ENCODE measurements at regions not wholly inside any gene's neighbourhood (a gene's known extent, or its start where the extent isn't known, plus 50 kb on each side); places are given as distances from the start of the nearest gene placed in this dataset.

DNA sequence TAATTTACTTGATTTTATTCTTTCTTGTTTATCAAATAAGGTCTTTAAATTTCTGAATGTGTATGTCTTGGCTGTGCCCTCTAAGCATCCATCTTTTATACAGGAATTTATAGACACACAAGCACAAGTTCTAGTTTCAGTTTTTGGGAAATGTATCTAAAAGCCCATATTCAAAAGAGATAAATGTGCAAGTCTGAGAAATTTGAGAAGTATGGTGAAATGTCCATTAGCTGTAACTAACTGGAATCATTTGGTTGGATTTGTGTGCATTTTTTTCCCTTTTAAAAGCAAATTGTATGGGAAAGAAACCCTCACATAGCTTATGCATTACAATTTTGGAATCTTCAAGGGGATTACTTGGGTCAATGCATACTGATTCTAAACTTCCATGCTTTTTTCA, 532.0 kb downstream of the KLF5 start:
- TF ChIP-seq POLR2AphosphoS5 (IDR thresholded peaks at IDR 0.05) (no peak), MXI1 (conservative IDR thresholded peaks at IDR 0.05; ENCODE audit: poor library complexity, severe bottlenecking) (no peak), TAF1 (IDR thresholded peaks at IDR 0.05; ENCODE audit: low read depth) (no peak), EZH2 (IDR thresholded peaks at IDR 0.05; ENCODE audit: borderline replicate concordance, insufficient read depth, low read length, poor library complexity, severe bottlenecking) (no peak), SMC3 (conservative IDR thresholded peaks at IDR 0.05; ENCODE audit: poor library complexity) (no peak), EP300 (conservative IDR thresholded peaks at IDR 0.05; ENCODE audit: poor library complexity, severe bottlenecking) (no peak), RAD21 (conservative IDR thresholded peaks at IDR 0.05) (no peak)
- TF ChIP-seq, protein P1, sequence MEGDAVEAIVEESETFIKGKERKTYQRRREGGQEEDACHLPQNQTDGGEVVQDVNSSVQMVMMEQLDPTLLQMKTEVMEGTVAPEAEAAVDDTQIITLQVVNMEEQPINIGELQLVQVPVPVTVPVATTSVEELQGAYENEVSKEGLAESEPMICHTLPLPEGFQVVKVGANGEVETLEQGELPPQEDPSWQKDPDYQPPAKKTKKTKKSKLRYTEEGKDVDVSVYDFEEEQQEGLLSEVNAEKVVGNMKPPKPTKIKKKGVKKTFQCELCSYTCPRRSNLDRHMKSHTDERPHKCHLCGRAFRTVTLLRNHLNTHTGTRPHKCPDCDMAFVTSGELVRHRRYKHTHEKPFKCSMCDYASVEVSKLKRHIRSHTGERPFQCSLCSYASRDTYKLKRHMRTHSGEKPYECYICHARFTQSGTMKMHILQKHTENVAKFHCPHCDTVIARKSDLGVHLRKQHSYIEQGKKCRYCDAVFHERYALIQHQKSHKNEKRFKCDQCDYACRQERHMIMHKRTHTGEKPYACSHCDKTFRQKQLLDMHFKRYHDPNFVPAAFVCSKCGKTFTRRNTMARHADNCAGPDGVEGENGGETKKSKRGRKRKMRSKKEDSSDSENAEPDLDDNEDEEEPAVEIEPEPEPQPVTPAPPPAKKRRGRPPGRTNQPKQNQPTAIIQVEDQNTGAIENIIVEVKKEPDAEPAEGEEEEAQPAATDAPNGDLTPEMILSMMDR (IDR thresholded peaks at IDR 0.05; ENCODE audit: poor library complexity, severe bottlenecking): no peak
- TF ChIP-seq, protein P2, sequence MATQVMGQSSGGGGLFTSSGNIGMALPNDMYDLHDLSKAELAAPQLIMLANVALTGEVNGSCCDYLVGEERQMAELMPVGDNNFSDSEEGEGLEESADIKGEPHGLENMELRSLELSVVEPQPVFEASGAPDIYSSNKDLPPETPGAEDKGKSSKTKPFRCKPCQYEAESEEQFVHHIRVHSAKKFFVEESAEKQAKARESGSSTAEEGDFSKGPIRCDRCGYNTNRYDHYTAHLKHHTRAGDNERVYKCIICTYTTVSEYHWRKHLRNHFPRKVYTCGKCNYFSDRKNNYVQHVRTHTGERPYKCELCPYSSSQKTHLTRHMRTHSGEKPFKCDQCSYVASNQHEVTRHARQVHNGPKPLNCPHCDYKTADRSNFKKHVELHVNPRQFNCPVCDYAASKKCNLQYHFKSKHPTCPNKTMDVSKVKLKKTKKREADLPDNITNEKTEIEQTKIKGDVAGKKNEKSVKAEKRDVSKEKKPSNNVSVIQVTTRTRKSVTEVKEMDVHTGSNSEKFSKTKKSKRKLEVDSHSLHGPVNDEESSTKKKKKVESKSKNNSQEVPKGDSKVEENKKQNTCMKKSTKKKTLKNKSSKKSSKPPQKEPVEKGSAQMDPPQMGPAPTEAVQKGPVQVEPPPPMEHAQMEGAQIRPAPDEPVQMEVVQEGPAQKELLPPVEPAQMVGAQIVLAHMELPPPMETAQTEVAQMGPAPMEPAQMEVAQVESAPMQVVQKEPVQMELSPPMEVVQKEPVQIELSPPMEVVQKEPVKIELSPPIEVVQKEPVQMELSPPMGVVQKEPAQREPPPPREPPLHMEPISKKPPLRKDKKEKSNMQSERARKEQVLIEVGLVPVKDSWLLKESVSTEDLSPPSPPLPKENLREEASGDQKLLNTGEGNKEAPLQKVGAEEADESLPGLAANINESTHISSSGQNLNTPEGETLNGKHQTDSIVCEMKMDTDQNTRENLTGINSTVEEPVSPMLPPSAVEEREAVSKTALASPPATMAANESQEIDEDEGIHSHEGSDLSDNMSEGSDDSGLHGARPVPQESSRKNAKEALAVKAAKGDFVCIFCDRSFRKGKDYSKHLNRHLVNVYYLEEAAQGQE (IDR thresholded peaks at IDR 0.05; ENCODE audit: borderline replicate concordance): no peak
- Histone ChIP-seq H3K36me3 (ENCODE audit: insufficient read depth, low read length) (no peaks in the 10 kb centered on the region), H3K4me2 (ENCODE audit: low read length) (no peak overlapping the region), H2AFZ (ENCODE audit: low read depth, low read length) (no peak overlapping the region), H4K20me1 (ENCODE audit: insufficient read depth) (no peaks in the 10 kb centered on the region), H3K4me3 (ENCODE audit: low read length) (no peak overlapping the region), H3K27ac (ENCODE audit: low read length) (no peak overlapping the region), H3K9me2 (ENCODE audit: insufficient read depth, low read length) (no peaks in the 10 kb centered on the region), H3K9me3 (ENCODE audit: low read length) (no peaks in the 10 kb centered on the region), H3K27me3 (ENCODE audit: insufficient read depth, low read depth, low read length) (no peaks in the 10 kb centered on the region), H3K79me2 (replicated peaks; ENCODE audit: insufficient read depth, low read length) (no peaks in the 10 kb centered on the region), H3F3A (ENCODE audit: insufficient read depth, low read length, poor library complexity, severe bottlenecking) (no peaks in the 10 kb centered on the region), H3K9ac (ENCODE audit: low read length) (no peak overlapping the region)

DNA sequence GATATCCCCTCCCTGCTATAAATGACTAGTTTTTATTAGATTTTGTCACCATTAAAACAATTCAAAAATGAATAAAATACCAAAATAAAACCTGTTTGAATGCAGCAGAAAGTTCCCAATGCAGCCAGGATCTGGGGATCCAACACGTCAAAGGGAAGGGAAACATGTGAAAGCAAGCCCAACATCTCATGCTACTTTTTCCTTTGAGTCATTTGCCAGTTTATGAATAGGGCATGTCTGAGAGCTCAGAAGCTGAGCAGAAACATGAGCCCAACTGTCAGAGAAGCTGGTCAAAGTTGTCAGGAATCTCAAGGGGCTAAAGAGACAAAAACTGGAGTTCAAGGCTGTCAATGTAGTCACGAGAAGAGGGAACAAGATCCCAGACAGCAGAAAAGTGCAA, 526.4 kb downstream of the KLF5 start:
- no peak overlapping the region for H3K9ac ChIP-seq (ENCODE audit: low read length)
- no peak overlapping the region for H3K4me3 ChIP-seq (ENCODE audit: low read length)
- H4K20me1 ChIP-seq (ENCODE audit: insufficient read depth): no peaks in the 10 kb centered on the region
- H3F3A ChIP-seq (ENCODE audit: insufficient read depth, low read length, poor library complexity, severe bottlenecking): no peaks in the 10 kb centered on the region
- H3K27ac ChIP-seq (ENCODE audit: low read length): no peak overlapping the region
- H3K9me2 ChIP-seq (ENCODE audit: insufficient read depth, low read length): no peaks in the 10 kb centered on the region
- no peak overlapping the region for H3K4me2 ChIP-seq (ENCODE audit: low read length)
- no peaks in the 10 kb centered on the region for H3K36me3 ChIP-seq (ENCODE audit: insufficient read depth, low read length)
- no peaks in the 10 kb centered on the region for H3K27me3 ChIP-seq (ENCODE audit: insufficient read depth, low read depth, low read length)
- TF ChIP-seq TAF1 (IDR thresholded peaks at IDR 0.05; ENCODE audit: low read depth): no peak
- TF ChIP-seq MXI1 (conservative IDR thresholded peaks at IDR 0.05; ENCODE audit: poor library complexity, severe bottlenecking): no peak
- TF ChIP-seq POLR2AphosphoS5 (IDR thresholded peaks at IDR 0.05): no peak
- no peak for TF ChIP-seq EP300 (conservative IDR thresholded peaks at IDR 0.05; ENCODE audit: poor library complexity, severe bottlenecking)
- TF ChIP-seq, protein P2 (IDR thresholded peaks at IDR 0.05; ENCODE audit: borderline replicate concordance): no peak
- TF ChIP-seq RAD21 (conservative IDR thresholded peaks at IDR 0.05): no peak
- TF ChIP-seq SMC3 (conservative IDR thresholded peaks at IDR 0.05; ENCODE audit: poor library complexity): no peak
- TF ChIP-seq EZH2 (IDR thresholded peaks at IDR 0.05; ENCODE audit: borderline replicate concordance, insufficient read depth, low read length, poor library complexity, severe bottlenecking): no peak
- H3K79me2 ChIP-seq (replicated peaks; ENCODE audit: insufficient read depth, low read length): no peaks in the 10 kb centered on the region
- no peak overlapping the region for H2AFZ ChIP-seq (ENCODE audit: low read depth, low read length)
- H3K9me3 ChIP-seq (ENCODE audit: low read length): no peaks in the 10 kb centered on the region

Data from neural cell (in vitro differentiated cells).